ENCODE measurements at regions not wholly inside any gene's neighbourhood (a gene's known extent, or its start where the extent isn't known, plus 50 kb on each side); places are given as distances from the start of the nearest gene placed in this dataset.

- Histone ChIP-seq H3K9me3 (ENCODE audit: low read length) (no peaks in the 10 kb centered on the region), H3K4me3 (ENCODE audit: low read depth, low read length, poor library complexity, severe bottlenecking) (no peak overlapping the region), H2AFZ (ENCODE audit: low read length) (no peak overlapping the region), H4K20me1 (ENCODE audit: insufficient read depth, low read length) (no peaks in the 10 kb centered on the region), H3K4me2 (ENCODE audit: low read length) (no peak overlapping the region), H3K27me3 (ENCODE audit: insufficient read depth, low read length) (no peaks in the 10 kb centered on the region), H3K4me1 (ENCODE audit: insufficient read depth, low read length, severe bottlenecking) (no peaks in the 10 kb centered on the region), H3K79me2 (ENCODE audit: insufficient read depth, low read length) (no peaks in the 10 kb centered on the region), H3K36me3 (ENCODE audit: insufficient read depth, low read length) (no peaks in the 10 kb centered on the region), H3F3A (ENCODE audit: insufficient read depth, low read length) (no peaks in the 10 kb centered on the region), H3K9me2 (ENCODE audit: low read depth, low read length) (no peaks in the 10 kb centered on the region), H3K27ac (ENCODE audit: low read depth, low read length, poor library complexity, severe bottlenecking) (no peak overlapping the region), H3K9ac (ENCODE audit: low read length) (no peak overlapping the region)
- no peak for TF ChIP-seq CTCF (IDR thresholded peaks at IDR 0.05; ENCODE audit: low read length)
- TF ChIP-seq EZH2 (IDR thresholded peaks at IDR 0.05; ENCODE audit: borderline replicate concordance, low read length), result no peak
Observed at GRCh38 chr18:38619129-38619528, 1053.5 kb upstream of the CELF4 start.

DNA sequence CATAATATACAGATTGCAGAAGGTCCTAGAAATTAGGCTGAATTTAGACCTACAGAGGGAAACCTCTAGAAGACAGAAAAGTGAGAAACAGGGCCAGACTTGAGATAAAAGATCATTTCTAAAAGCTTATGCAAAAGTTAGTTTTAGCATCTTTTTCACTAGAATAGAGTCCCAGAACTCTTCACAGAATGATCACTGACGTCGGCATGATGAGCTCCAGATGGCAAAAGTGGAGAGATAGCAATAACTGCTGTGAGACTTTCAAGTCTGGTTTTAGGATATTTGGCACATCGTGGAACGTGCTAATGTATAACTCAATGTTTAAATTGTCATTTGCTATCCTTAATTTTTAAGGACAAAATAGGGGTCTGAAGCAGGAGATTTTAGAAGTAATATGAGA is 1050.7 kb upstream of the CELF4 start:
- H2AFZ ChIP-seq (ENCODE audit: low read length), result no peak overlapping the region
- no peak overlapping the region for H3K4me2 ChIP-seq (ENCODE audit: low read length)
- no peaks in the 10 kb centered on the region for H3K9me3 ChIP-seq (ENCODE audit: low read length)
- H3K36me3 ChIP-seq (ENCODE audit: insufficient read depth, low read length), result no peaks in the 10 kb centered on the region
- no peaks in the 10 kb centered on the region for H3K4me1 ChIP-seq (ENCODE audit: insufficient read depth, low read length, severe bottlenecking)
- H3F3A ChIP-seq (ENCODE audit: insufficient read depth, low read length), result no peaks in the 10 kb centered on the region
- no peaks in the 10 kb centered on the region for H3K79me2 ChIP-seq (ENCODE audit: insufficient read depth, low read length)
- no peak overlapping the region for H3K9ac ChIP-seq (ENCODE audit: low read length)
- H3K27me3 ChIP-seq (ENCODE audit: insufficient read depth, low read length), result no peaks in the 10 kb centered on the region
- H4K20me1 ChIP-seq (ENCODE audit: insufficient read depth, low read length), result no peaks in the 10 kb centered on the region
- H3K4me3 ChIP-seq (ENCODE audit: low read depth, low read length, poor library complexity, severe bottlenecking), result no peak overlapping the region
- TF ChIP-seq EZH2 (IDR thresholded peaks at IDR 0.05; ENCODE audit: borderline replicate concordance, low read length), result no peak
- TF ChIP-seq CTCF (IDR thresholded peaks at IDR 0.05; ENCODE audit: low read length), result no peak
- H3K27ac ChIP-seq (ENCODE audit: low read depth, low read length, poor library complexity, severe bottlenecking), result no peak overlapping the region
- H3K9me2 ChIP-seq (ENCODE audit: low read depth, low read length), result no peaks in the 10 kb centered on the region

GRCh38 chr18:38612904-38613303 is 1047.3 kb upstream of the CELF4 start:
- Histone ChIP-seq H3K36me3 (ENCODE audit: insufficient read depth, low read length) (no peaks in the 10 kb centered on the region), H3K4me1 (ENCODE audit: insufficient read depth, low read length, severe bottlenecking) (no peaks in the 10 kb centered on the region)

More at GRCh38 chr18:38612904-38613303, 1047.3 kb upstream of the CELF4 start:
- Histone ChIP-seq H2AFZ (ENCODE audit: low read length) (no peak overlapping the region), H3K9ac (ENCODE audit: low read length) (no peak overlapping the region), H3K27me3 (ENCODE audit: insufficient read depth, low read length) (no peaks in the 10 kb centered on the region), H3K4me3 (ENCODE audit: low read depth, low read length, poor library complexity, severe bottlenecking) (no peak overlapping the region), H3K79me2 (ENCODE audit: insufficient read depth, low read length) (no peaks in the 10 kb centered on the region), H3F3A (ENCODE audit: insufficient read depth, low read length) (no peaks in the 10 kb centered on the region), H3K9me2 (ENCODE audit: low read depth, low read length) (no peaks in the 10 kb centered on the region), H3K4me2 (ENCODE audit: low read length) (no peak overlapping the region), H3K9me3 (ENCODE audit: low read length) (no peaks in the 10 kb centered on the region), H3K27ac (ENCODE audit: low read depth, low read length, poor library complexity, severe bottlenecking) (no peak overlapping the region), H4K20me1 (ENCODE audit: insufficient read depth, low read length) (no peaks in the 10 kb centered on the region)
- TF ChIP-seq CTCF (IDR thresholded peaks at IDR 0.05; ENCODE audit: low read length) (no peak), EZH2 (IDR thresholded peaks at IDR 0.05; ENCODE audit: borderline replicate concordance, low read length) (no peak)
